Activated CD8-positive, alpha-beta memory T cell treated with anti-CD3 and anti-CD28 coated beads, Interleukin-2, amount 50 U/mL, for 48 hours (primary cell): ENCODE measurements at regions not wholly inside any gene's neighbourhood (a gene's known extent, or its start where the extent isn't known, plus 50 kb on each side); places are given as distances from the start of the nearest gene placed in this dataset.
"Not testable (repeated sequence)": the region's sequence is repeated elsewhere in the genome, so short reads cannot be mapped to it uniquely, and the experiment has no call there.

Experiments
- DNase-seq: peaks from one replicate; pipeline ENCODE4 v3.0.0-alpha.2; 2020

GRCh38 chr16:11416228-11417001 is 71.2 kb downstream of the RMI2 start:
- no peak for DNase-seq

DNA sequence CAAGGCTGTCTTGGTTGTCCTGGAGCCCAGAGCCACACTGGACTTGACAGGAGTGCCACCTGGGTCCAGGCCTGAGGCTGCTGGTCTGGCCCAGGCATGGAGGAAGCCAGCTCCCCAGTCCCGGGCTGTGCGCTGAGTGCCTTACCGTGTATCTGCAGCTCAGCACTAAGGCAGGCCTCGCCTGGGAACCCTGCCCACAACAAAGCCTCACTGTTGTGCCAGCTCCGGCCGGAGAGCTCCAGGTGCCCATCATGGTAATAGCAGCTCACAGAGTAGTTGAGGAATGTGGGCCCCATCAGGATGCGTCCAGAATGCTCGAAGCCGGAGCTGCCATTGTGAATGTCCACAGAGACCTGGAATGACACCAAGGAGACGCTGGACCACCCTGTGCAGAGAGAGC is 72.2 kb downstream of the RMI2 start:
- DNase-seq, result no peak

DNA sequence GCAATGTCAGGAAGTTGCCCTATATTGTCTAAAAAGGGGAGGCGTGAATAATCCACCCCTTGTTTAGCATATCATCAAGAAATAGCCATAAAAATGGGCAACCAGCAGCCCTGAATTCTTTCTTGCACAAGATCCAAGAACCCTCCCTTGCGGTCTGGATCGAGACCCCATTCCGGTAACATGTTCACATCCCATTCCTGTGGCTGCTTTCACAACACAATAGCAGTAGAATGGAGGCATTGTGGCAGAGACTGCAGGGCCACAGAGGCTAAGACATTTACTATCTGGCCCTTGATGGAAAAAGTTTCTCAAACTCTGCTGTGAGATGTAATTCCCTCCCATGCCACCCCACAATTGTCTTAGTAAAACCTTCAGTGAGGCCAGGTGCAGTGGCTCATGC is 73.2 kb downstream of the RMI2 start:
- DNase-seq, result no peak

- DNase-seq, result not testable (repeated sequence)
Observed at GRCh38 chr16:11420067-11420466, 74.8 kb downstream of the RMI2 start.

DNA sequence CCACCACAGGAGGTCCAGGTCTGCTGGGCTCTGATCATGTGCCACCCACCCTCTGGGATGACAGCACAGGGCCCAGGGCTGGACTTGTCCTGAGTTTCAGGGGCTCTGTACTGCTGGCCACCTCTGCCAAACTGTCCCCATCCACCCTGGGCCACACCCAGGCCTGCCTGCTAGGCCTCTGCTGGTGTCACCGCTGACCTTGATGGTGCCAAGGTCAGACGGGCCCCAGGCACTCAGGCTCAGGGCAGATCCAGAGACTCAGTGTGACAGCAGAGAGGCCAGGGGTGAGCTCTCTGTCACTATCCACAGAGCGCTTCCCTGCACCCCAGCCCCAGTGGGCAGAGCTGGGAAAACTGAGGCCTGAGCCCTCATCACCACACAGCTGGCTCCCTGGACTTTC is 75.6 kb downstream of the RMI2 start:
- no peak for DNase-seq

DNA sequence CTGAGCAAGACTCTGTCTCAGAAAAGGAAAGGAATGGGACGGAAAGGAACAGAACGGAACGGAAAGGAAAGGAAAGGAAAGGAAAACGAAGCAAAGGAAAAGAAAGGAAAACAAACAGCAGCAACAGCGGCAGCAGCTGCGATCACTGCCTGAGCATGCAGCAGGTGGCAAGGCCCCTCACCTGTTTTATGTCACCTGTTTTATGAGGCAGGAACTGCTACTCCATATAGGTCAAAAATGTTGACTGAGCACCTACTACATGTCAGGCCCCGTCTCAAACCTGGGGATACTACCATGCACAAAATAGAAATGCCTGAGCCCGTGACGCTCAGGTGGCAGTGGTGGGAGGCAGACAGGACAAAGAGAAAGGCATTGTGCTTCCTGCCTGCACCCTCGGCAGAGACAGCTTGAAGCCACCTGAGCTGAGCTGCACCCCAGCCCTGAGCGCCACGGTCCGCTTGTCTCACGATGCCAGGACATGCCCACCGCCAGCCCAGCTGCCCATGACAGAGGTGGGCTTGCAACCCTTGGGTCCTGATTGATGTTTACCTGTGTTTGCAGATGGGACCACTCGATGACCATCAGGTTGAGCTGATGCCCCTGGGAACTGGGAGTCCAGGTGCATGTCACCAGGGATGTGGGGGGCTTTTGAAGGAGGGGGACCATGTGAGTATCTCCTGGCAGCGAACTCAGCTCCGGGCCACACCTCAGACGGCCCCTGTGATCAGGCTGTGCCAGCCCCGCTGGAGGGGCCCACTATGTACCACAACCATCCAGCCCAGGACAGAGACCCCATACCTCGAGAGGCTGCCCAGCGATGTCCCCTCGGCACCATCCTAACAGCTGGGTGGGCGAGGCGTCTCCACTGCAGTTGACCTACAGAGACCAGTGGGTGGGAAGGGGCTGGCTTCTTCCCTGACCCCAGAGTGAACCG is 77.4 kb downstream of the RMI2 start:
- no peak for DNase-seq

GRCh38 chr16:11423315-11424117 is 78.3 kb downstream of the RMI2 start:
- DNase-seq, result no peak

DNA sequence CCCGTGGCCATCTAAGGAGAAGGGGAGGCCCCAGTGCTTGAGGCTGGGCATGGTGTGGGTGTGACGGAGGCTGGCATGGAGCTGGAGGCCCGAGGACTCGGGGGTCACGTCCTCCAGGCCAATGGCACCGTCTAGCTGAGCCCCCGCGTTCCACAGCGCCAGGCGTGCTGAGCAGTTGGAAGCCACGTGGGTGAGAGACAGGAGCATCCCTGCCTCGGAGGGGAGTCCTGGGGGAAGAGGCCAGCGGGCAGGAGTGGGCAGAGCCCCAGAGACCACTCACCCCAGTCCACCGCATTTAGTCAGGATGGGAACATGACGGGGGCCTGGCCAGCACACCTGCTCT is 78.8 kb downstream of the RMI2 start:
- no peak for DNase-seq

DNA sequence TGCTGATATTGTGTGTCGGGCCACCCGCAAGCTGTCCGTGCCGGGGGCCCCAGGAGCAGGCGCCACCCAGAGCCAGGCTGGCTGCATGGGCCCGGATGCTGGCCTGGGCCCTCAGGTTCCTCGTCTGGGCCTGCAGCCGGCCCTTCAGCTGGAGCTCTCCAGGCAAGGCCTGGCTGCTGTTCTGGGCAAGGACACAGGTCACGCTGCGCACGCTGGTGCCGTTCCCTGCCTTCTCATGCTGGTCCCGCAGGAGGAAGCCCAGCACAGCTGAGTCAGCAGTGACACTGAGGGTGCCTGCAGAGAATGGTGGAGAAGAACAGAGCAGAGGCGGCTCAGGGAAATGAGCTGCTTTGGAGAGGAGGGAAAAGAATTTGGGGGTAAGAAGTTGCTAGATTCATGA is 79.9 kb downstream of the RMI2 start:
- no peak for DNase-seq

DNA sequence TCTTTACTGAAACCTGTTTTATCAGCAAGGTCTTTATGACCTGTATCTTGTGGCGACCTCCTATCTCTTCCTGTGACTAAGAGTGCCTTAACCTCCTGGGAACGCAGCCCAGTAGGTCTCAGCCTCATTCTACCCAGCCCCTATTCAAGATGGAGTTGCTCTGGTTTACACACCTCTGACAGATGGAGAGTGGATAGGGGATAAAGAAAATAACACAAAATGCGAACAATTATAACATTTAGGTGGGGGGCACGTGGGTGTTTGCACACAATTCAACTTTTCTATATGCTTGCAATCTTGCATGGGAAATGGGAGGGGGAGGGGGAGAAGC is 83.3 kb downstream of the RMI2 start:
- DNase-seq, result no peak

DNA sequence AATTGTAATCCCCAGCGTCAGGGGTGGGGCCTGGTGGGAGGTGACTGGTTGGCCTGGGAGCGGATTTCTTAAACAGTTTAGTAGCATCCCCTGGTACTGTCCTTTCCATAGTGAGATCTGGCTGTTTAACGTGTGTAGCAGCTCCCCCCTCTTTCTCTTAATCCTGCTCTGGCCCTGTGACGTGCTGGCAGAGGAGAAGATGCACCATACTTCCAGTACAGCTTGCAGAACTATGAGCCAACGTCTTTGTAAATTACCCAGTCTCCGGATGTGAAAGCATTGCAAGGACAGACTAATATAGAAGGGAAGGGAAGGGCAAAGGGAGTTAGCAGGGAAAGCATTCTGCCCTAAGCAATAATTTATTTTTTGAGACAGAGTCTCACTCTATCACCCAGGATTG is 83.9 kb downstream of the RMI2 start:
- no peak for DNase-seq

GRCh38 chr16:11429823-11430222 is 84.6 kb downstream of the RMI2 start:
- DNase-seq, result no peak

- DNase-seq, result no peak
Observed at GRCh38 chr16:11430601-11431317, 85.5 kb downstream of the RMI2 start.

- no peak for DNase-seq
Observed at GRCh38 chr16:11431915-11432465, 86.7 kb downstream of the RMI2 start.

GRCh38 chr16:11432856-11433395 is 87.7 kb downstream of the RMI2 start:
- DNase-seq, result no peak

DNA sequence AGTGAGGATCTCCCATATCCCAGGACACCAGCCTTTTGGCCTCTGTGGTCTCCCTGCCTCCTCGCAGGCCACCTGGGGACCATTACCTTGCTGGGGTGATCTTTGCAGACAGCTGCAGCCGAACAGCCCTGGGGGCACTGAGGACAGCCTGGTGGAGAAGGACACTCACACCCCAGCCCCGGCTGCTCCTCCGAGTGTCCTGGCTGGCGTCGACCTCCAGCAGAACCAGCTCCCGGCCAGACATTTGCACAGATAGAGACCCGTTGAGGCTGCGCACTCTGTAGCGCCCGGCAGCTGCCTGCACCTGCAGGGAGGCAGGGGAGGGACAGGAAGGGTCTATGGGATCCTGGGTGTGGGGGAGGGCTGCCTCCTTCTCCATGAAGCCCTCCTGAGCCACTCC is 90.3 kb downstream of the RMI2 start:
- no peak for DNase-seq

- no peak for DNase-seq
Observed at GRCh38 chr16:11437069-11437468, 91.8 kb downstream of the RMI2 start.

DNA sequence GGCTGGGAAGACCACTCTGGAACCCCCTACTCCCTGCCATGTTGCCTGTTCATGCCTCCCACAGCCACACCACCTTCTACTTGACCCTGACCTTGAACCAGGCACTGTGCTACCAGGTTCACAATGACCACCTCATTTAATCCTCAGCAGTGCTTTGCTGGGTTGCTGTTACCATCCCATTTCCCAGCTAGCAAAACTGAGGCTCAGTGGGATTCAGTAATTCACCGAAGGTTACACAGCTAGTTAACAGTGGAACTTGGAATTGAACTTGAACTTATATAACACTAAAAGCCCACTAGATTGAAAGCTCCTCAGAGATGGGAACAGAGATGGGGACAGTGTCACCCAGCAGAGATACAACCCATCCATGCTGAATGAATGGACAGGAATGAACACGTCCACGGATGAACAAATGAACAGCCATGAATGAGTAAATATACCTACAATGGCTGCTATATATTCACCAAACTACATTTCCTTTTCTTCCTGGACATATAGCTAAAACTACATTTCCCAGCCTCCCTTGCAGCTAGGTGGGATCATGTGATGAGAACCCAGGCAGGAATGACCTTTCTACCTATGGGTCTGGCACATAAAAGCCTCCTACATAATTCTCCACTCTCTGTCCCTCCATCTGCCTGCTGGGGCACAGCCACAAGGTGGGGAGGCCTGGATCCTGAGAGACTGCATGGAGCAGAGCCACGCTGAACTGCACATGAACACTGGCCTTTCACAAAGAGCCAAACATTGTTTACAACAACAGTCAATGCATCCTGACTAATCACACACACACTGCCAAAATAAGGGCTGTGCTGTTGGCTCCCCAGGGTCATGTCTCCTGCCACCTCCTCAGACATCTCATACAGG is 94.8 kb downstream of the RMI2 start:
- no peak for DNase-seq

GRCh38 chr16:11440657-11441012 is 95.4 kb downstream of the RMI2 start:
- no peak for DNase-seq

- DNase-seq, result no peak
Observed at GRCh38 chr16:11445486-11445885, 100.2 kb downstream of the RMI2 start.

- DNase-seq, result no peak
Observed at GRCh38 chr16:11446566-11447119, 101.4 kb downstream of the RMI2 start.
